GM18858 (cell line): ENCODE measurements at regions not wholly inside any gene's neighbourhood (a gene's known extent, or its start where the extent isn't known, plus 50 kb on each side); places are given as distances from the start of the nearest gene placed in this dataset.
"Not testable (repeated sequence)": the region's sequence is repeated elsewhere in the genome, so short reads cannot be mapped to it uniquely, and the experiment has no call there.

Experiments
- ATAC-seq: cut with Tn5 transposase; IDR thresholded peaks from one replicate; pipeline ENCODE4 v1.9.1; 2021; ENCODE audit not compliant: unreplicated experiment

DNA sequence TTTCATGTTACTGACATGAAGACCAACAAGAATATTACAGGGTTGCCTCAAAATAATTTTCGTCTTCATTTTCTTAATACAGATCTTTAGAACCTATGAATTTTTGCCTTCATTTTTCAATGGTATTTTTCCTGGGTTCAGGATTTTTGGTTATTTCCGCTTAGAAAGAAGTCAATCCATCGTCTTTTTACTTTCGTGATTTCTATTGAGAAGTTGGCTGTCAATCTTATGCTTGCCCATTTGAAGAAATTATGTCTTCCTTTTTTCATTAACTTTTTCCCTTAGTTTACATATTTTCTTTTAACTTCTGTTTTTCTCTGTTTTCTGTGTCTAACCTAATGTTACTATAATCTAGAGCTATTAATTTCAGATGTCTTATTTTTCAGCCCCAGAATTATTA, 868.9 kb upstream of the SLC10A2 start:
- no peak for ATAC-seq

DNA sequence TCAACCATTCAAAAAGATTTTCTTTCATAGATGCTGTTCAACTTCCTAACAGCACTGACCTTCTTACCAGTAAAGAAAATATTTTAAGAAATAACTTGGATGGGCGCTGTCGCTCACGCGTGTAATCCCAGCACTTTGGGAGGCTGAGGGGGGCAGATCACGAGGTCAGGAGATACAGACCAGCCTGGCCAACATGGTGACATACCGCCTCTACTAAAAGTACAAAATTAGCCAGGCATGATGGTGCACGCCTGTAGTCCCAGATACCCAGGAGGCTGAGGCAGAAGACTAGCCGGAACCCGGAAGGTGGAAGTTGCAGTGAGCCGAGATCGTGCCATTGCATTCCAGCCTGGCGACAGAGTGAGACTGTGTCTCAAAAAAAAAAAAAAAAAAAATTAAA, 865.7 kb upstream of the SLC10A2 start:
- ATAC-seq: no peak

DNA sequence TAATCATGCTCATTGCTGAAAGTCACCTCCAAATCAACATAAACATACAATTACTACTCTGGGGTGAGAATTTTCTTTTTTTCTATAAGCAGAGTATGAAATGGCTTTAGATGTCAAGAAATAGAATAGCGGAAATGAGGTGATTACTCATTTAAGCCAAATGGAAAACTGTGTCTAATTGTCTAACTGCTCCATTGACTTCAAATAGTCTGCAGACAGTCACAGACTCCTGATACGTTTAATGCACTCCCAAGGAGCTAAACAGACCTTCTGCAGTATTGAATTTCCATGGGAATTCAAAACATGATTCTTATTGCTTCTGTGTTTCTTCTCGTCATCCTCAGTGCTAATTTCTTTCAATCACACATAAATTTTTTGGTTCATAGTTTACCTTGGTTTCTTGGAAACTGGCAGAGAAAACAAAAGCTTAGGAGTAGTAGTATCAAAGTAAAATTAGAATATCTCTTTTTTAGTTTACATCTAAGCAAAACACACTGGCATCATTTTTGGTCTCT, 865.2 kb upstream of the SLC10A2 start:
- no peak for ATAC-seq

DNA sequence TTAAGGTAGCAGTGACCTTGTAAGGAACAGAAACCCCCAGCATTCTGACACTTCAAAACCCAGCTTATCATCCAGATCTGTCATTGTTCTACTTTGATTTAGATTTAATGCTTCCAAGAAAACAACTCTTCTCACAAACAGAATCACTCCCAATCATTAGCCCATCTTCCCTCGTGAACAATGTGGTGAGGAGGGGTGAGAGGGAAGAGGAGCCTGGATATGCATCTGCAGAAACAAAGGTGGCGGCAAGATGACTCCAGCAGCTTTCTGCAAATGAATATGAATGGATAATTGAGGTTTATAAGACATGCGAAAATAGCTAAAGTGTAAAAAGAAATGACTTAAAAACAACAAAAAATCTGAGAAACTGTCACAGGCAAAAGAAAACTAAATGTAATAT, 859.9 kb upstream of the SLC10A2 start:
- no peak for ATAC-seq

DNA sequence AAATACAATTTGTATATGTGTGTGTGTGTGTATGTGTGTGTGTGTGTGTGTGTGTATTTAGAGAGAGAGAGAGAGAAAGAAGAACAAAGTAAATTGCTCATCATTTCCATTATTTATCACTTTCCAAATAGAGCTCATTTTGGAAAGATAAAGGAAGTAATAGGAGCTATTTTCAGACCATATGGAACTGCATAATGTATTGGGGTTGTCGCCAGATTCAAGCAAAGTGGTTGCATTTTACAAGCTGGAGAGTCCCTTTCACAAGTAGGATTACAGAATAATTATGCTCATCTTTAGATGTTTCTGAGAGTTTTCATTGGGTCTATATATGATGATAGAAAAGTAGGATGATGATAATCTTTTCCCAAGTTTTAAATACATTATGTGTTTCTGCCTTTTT, 842.7 kb upstream of the SLC10A2 start:
- no peak for ATAC-seq

DNA sequence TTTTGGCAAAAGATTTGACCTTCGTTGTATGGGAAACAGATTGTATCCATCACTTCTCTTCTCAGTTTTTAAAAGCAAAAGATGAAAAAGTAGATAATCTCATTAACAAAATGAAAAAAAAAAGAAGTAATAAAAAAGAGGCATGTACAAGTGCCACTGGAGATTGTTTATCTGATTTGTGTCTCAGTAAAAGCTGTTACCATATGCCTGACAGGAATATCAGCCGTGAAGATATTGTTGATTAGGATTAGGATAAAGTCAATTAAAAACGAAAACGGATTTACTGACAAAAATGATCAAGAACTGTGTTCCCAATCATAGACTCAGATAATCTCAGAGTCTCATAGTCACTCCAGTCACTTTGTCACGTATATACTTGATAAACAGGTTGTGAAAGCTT, 842.1 kb upstream of the SLC10A2 start:
- no peak for ATAC-seq

DNA sequence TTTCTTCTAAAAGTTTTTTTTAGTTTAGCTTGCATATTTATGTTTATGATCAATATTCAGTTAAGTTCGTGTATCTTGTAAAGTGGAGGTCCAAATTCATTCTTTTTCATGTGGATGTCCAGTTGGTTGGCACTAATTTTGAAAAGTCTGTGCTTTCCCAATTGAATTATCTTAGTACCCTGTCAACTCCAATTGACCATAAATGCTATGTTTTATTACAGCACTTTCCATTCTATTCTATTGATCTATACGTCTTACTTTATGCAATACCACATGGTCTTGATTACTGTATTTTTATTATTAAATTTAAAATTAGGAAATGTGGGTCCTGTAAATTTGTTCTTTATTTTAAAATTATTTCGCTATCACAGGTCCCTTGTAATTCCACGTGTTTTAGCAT, 837.6 kb upstream of the SLC10A2 start:
- ATAC-seq: no peak

DNA sequence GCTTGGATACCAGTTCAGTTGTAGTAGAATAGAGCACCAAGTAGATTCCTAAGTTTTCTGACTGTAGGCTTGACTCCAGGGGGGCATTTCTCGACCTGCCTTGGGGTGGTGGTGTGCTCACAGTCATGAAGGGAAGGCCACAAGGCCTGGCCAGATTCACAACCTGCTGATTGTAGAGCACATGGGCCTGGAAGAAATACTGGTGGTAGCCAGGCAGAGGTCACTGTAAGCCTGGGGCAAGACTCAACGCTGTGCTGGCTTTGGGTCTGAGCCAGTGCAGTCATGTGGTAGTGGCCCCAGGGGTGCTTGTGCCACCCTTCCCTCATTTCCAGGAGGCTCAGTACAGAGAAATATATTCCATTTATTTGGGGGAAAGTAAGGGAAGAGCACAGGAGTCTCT, 832.3 kb upstream of the SLC10A2 start:
- no peak for ATAC-seq

DNA sequence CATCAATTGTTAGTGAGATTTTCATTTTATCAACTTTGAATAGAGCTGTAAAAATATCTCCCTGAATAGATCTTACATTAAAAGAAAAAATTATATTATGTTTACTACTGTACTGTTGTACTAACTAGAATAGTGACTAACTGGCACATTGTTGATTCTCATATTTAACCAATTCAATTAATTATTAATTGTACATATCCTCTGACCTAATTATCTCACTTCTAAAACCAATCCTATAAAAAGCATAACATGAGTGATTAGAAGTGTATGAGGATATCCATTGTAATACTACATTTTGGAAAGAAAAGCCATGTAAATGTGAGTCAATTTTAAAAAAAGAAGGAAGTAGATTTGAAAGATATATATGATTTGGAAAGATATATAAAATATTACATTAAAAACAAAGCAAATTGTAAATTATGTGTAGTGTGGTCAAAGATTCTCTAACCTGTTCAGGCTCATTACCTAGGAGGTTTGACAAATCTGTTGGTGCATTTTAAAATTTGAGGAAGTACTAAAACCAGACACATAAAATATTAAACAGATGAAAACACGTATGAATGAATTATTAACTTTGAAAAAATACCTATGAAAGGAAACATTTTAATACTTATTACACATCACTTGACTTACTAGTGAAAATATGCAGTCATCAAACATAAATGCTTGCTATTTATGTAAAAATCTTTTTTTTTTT, 829.8 kb upstream of the SLC10A2 start:
- no peak for ATAC-seq

DNA sequence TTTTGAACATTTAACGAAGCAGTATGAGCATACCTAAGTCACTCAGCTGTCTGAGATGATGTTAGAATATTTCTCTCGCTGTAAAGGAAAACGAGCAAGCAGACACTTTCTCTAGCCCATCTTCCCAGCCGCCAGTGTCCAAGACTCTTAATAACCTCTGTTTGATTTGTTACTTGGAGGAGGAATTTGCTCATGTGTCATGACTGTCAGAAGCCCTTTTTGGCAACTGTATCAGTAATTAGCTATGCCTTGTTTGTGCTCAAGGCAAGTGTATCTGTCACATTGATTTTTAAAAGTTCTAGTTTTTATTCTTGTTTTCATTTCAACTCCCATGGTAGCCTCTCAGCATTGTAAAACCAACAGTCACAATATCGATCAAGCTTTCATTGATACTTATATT, 828.4 kb upstream of the SLC10A2 start:
- ATAC-seq: no peak

DNA sequence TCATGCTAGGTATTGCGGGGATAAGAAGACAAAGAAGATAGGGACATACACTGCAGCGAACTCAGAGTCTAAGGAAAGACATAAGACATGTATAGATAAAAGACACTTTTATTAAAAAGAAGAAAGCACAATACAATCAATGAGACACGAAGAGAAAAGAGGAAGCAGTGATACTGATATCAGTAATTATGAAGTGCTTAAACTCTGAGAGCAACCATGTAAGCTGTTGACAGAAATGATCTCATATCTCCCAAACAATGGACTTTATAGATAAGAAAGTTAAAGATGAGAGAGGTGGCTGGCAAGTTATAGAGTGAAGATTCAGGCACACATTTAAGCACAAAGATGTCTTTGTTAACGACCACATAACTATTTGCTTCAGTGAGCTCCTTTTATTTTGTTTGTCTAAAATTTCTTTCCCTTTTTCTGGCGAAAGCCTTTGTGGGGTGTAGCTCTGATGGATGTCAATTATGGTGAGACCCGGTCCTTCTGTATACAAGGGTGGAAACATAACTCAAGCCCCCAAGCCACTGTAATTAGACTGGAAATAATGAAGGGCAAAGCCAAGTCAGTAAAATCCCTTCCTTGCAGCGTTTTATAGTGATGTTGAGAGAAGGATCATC, 818.0 kb upstream of the SLC10A2 start:
- no peak for ATAC-seq

DNA sequence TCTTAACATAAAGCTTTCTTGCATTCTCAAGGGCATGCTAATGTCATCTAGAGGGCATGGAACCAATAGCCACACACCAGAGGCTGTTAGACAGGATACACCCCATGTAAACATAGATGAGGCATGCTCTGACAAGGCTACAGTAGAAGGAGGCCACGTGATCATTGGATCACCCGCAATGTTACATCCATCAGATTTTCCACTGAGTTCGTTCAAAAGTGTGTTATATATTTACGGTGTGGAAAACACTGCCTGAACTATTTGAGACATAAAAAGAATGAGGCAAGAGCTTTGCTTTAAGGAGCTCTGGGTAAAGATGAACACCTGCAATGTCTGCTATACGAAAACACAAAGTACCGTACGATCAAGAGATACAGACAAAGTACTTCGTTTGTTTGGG, 817.5 kb upstream of the SLC10A2 start:
- ATAC-seq: no peak

DNA sequence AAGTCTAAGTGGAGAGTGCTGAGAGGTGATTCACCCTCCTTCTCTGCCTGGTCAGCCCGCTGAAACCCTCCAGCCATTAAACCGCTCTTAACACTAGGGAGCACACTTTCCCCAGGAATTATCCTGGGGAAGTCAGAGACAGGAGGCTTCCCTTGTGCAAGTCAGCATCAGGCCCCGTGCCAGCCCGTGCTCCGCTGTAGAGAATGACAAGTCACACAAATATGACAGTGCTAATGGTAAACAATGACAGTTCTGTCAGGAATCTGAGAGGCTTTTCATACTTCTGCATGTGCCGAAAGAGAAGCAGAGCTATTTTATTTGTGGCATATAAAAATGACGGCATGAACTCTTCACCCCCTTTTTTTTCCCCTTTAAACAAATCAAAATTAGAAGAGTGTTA, 816.9 kb upstream of the SLC10A2 start:
- ATAC-seq: no peak

DNA sequence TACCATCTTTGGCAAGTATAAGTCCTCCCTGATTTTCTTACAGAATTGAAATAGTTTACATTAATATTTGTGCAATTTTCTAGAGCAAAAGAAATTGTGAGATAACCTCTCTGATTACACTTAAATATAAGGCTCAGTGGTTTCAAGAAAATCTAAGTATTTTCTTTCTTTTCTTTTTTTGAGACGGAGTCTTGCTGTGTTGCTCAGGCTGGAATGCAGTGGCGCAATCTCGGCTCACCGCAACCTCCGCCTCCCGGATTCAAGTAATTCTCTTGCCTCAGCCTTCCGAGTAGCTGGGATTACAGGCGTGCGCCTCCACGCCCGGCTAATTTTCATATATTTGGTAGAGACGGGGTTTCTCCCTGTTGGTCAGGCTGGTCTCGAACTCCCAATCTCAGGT, 813.9 kb upstream of the SLC10A2 start:
- not testable (repeated sequence) for ATAC-seq

DNA sequence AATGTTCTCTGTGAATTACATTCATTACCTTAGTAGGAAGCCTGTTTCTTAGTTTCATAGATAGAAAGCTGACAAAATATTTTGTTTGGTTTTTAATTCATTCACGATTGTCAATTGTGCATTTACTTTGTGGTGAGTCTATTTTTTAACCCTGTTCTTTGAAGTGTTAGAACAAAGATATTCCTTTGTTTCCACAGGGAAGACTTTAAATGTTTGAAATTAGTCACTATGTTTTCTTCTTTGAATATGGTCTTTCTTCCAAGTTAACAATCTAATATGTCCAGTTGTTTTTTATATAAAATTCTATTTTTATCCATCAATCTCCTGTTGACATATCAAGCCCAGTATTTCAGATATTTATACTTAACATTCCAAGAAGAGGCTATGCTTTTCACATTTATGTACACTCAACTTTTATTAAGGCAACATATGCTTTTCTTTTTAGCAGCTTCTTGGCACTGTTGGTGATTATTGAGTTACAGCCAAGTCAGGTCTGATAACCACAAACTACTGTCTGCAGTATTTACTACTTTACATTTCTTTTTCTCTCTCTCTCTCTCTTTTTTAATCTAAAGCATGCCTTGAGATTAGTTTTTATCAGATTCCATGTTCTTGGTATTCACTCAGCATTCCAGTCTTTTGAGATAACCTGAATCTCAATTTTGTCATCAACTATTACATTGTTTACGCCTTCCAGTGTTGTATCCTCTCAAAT, 812.8 kb upstream of the SLC10A2 start:
- no peak for ATAC-seq

DNA sequence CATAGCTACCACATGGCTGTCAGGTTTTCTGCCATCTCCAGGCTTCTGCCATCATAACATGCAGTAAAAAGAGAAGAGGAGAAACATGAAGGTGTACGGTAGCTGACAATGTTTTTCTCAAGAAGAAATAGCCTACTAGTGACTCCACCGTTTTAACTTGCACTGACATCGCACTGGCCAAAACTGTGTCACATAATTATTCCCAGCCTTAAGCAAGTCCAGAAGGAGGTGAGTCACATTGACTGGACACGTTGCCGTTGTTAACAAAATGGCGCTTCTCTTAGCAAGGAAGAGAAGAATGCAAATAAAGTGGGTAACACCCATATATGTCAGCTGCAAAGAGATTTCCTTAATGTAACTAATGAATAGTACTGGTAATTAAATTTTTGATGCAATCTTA, 810.4 kb upstream of the SLC10A2 start:
- ATAC-seq: no peak

DNA sequence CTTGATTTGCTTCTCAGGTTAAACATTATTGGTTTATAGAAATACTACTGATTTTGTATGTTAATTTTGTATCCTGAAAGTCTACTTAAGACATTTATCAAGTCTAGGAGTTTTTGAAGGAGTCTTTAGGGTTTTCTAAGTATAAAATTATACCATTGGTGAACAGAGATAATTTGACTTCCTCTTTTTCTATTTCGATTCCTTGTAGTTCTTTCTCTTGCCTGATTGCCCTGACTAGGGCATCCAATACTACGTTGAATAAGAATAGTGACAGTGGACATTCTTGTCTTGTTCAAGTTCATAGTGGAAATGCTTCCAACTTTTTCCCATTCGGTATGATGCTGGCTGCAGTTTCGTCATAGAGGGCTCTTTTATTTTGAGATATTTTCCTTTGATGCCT, 807.5 kb upstream of the SLC10A2 start:
- no peak for ATAC-seq

DNA sequence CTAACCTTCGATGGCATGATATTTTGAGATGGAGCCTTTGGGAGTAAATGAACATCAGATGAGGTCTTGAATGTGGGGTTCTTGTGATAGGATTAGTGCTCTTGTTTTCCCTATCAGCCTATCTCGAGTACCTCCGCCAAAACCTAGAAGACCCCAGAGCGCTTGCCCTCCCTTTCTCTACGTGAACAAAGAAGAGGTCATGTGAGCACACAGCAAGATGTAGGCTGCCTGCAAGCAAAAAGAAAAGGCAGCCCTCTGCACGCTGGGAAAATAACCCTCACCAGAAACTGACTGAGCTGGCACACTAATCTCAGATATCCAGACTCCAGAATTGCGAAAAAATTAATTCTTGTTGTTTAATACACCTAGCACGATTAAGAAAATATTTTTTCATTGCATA, 799.8 kb upstream of the SLC10A2 start:
- no peak for ATAC-seq

DNA sequence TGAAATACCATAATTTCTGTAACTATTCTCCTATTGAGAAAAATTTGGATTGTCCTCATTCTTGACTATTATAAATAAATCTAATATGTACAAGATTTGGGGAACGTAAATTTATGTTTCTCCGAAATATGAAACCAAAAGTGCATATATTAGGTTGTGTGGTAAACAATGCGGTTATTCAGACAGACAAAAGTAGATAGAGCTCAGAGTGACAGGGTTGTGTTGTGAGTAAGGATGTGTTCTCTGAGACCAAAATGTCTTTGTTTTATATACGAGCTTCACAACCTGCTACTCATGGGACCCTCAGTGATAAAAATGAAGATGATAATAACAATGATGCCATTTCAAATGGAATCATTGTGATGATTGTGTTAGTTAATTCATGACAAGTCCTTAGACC, 796.3 kb upstream of the SLC10A2 start:
- ATAC-seq: no peak

DNA sequence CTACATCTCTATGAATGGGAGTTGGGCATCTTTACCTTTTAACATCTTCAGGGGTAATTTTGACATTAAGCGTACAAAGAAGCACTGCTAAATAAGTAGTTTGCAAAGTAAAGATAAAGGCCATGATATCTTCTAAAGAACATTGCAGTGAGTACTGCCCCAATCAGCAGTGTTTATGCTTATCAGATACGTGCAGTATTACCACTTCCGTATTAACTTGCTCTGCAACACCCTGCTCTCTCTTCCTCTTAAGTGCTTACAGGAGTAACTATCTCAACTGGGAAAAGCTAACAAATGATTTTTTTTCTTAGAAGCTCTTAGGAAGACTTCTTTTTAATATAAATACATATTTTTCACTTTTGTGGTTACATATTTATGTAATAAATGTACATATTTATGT, 793.7 kb upstream of the SLC10A2 start:
- ATAC-seq: no peak

DNA sequence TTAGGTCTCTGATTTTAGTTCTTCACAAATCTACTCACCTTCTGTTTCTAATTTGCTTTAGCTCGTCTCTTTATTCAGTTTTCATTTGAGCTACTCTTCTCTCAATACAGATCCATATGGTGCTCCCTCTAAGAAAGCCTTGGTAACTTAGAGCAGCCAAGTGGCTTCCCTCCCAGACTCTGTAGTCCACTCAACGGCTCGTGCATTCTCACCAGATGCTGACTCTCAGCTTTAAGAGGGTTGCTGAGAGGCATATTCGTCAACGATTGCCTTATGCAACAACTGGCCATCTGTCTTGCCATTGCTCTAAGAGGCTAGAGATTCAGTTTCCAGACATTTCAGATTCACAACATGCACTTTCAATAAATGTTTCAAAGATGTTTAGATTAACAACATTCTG, 785.8 kb upstream of the SLC10A2 start:
- no peak for ATAC-seq

DNA sequence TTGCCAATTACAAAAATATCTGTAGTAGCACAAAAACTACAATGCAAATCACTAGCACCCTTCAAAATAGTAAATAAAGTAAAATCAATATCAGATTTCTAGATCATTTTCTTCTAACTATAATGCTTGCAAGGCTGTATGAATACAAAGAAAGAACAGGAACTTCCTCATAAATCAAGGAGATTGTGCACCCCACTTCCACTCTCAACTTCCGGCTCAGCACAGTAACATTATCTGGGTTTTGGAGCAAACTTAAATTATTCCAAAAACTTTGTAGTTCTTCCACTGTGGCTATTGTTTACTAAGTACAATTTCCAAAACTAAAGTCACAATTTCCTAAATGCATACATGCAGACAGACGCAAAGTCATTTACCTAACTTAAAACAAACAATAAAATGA, 778.3 kb upstream of the SLC10A2 start:
- no peak for ATAC-seq
